Activated gamma-delta T cell (primary cell): ENCODE measurements at regions not wholly inside any gene's neighbourhood (a gene's known extent, or its start where the extent isn't known, plus 50 kb on each side); places are given as distances from the start of the nearest gene placed in this dataset.
"Not testable (repeated sequence)": the region's sequence is repeated elsewhere in the genome, so short reads cannot be mapped to it uniquely, and the experiment has no call there.

ENCODE experiments used
- DNase-seq: peaks from one replicate; lab custom pipeline; 2025; lab: John Stamatoyannopoulos, UW

GRCh38 chr10:42533866-42534265 lies 104.5 kb downstream of the ZNF33B start:
- DNase-seq = not testable (repeated sequence)

GRCh38 chr10:42532996-42533395 lies 105.4 kb downstream of the ZNF33B start:
- DNase-seq = no peak

- no peak for DNase-seq
Observed at GRCh38 chr10:42523098-42523497, 115.3 kb downstream of the ZNF33B start.

GRCh38 chr10:42519761-42520460 lies 118.5 kb downstream of the ZNF33B start:
- DNase-seq = no peak

DNA sequence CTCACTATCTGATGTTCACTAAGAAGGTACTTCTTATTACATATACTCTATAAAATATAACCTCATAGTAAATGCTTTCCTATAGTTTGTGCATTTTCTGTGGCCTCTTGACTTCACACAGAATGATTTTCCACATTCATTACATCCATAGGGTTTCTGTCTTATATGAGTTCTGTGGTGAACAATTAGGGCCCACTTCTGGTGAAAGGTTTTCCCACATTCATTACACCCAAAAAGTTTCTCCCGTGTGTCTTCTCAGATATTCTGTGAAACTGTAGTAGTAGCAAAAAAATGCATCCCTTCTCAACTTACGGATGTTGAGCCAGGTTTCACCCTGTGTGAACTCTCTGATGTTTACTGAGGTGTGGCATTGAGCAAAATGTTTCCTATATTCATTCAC lies 119.3 kb downstream of the ZNF33B start:
- DNase-seq = no peak

GRCh38 chr10:42513921-42514320 lies 124.4 kb downstream of the ZNF33B start:
- no peak for DNase-seq

DNA sequence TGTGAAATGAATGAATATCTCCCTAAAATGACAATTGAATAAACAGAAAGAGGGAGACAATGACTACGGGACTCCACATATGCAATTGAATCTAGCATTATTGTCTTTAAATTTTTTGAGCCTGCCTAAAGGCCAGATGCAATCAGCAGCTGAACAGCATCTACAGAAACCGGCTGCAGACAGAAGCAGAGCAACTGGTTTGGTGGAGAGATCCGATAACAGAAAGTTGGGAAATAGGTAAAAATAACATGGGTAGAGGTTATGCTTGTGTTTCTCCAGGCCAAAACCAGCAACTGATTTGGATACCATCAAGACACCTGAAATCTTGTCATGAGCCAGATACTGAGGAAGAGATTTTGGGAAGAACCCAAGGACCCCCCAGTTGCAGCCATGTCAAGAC lies 146.6 kb downstream of the ZNF33B start:
- no peak for DNase-seq

DNA sequence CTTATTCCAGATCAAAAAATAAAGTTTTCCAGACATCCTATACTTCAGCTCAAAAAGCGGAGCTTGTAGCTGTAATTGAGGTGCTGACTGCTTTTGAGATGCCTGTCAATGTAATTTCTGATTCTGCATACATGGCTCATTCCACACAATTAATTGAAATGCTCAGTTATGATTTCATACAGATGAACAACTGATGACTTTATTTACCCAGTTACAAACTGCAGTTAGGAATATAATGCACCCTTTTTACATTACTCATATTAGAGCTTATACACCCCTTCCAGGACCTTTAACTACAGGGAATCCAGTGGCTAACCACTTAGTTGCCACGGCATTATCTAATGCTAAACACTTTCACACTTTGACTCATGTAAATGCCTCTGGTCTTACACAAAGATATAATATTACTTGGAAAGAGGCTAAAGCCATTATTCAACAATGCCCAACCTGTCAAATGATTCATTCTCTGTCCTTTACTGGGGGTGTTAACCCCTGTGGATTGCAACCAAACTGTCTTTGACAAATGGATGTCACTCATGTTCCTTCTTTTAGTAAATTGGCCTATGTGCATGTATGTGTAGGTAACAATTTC lies 147.3 kb downstream of the ZNF33B start:
- DNase-seq = no peak

DNA sequence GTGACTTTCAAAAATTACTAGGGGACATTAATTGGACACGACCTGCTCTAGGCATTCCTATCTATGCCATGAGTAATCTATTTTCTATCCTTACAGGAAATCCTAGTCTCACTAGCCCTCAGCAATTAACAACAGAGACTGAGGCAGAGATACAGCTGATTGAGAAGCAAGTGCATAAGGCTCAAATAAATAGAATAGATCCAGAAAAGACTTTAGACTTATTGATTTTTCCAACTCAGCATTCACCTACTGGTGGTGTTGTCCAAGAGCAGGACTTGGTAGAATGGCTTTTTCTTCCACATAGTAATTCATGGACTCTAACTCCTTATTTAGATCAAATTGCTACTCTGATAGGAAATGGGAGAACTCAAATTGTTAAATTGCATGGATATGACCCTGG lies 148.0 kb downstream of the ZNF33B start:
- DNase-seq = no peak

- DNase-seq = no peak
Observed at GRCh38 chr10:42488416-42488815, 150.0 kb downstream of the ZNF33B start.

DNA sequence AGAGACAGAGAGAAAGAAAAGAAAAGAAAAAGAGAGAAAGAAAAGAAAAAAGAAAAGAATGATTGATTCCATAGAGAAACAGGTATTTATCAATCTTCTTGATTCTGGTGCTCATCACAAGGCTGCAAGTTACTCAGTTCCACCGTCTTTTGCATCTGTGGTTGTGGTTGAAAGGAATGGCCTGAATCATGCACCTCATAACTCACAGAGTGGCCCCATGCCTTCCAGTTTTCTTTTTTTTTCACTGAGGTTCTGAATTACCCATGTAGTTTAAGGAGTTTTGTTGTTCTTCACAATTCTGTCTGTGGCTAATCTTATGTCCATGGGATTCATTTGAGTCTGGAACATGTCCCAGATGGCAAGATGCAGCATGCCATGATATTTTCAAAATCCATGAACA lies 156.0 kb downstream of the ZNF33B start:
- DNase-seq = no peak

DNA sequence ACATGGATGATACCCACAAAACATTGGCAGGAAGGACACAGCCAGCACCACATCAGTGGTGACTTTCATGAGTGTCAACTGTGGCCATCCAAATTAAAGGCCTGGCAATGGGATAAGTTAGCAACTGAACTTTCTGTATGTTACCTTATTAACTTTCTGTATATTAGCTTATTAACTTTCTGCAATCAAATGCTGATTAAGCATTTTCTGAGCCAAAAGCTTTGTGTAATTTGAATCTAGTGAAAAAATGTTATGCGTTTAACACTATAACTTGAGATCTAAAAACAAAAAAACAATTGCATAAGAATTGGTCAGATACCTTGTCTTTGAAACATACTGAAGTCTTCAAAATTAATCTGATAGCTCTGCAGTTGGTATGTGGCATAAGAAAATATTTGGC lies 159.3 kb downstream of the ZNF33B start:
- DNase-seq = no peak

GRCh38 chr10:42477170-42477569 lies 161.2 kb downstream of the ZNF33B start:
- no peak for DNase-seq

GRCh38 chr10:42476101-42476500 lies 162.3 kb downstream of the ZNF33B start:
- no peak for DNase-seq

- DNase-seq = no peak
Observed at GRCh38 chr10:42475168-42476098, 162.9 kb downstream of the ZNF33B start.

DNA sequence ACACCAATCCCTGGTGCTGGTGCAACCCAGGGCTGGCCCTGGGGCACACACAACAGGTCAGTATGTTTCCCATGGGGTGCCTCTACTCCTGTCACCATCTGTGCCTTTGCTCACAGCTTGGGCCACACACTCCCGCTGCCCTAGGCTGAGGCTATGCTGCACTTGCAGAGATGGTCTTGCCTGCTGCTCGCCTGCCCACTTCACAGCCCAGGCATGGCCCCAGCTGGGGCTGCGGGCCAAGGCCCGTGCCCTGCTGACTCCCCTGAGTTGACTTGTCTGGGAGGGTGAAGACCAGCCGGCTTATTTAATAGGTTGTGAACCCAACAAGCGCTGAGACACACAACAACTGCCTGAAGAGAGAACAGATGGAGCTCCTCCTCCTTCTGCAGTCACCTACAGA lies 184.1 kb downstream of the ZNF33B start:
- DNase-seq = no peak

GRCh38 chr10:42431095-42431494 lies 207.3 kb downstream of the ZNF33B start:
- DNase-seq = no peak

GRCh38 chr10:42428534-42428933 lies 209.8 kb downstream of the ZNF33B start:
- DNase-seq = no peak

DNA sequence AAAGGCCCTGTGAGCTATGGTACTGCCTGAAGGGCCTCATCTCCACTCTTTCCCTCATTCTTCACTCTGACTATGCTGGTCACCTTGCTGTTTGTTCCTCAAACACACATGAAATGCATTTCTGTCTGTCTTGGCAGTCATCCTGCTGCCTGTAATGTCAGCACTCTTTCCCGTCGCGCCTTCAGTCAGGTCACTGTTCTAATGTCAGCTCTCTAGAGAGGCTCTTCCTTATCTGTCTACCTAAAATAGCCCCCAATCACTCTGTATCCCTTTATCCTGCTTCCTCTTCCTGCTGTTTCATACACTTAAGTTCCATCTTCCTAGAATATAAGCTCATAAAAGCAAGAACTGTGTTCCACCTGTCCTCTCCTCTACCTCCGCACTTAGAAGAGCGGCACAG lies 215.5 kb downstream of the ZNF33B start:
- no peak for DNase-seq

DNA sequence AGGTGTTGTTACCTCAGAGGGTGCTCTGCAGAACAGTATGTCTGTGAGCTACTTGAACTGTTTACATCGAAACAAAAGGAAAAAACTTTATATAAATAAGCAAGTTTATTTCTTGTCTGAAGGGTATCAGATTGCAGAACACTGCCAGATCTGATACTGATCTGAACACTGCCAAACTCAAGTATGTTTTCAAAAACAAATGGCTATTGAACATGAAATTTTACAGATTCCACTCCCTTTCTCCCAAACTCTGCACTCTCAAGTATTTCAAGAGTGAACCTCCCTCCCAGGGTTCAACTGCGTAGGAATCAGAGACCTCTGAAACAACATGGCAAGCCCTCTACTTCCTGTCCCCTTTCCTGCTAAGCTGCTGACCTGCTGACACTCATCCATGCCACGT lies 216.6 kb downstream of the ZNF33B start:
- no peak for DNase-seq

GRCh38 chr10:42419789-42420188 lies 218.6 kb downstream of the ZNF33B start:
- no peak for DNase-seq

DNA sequence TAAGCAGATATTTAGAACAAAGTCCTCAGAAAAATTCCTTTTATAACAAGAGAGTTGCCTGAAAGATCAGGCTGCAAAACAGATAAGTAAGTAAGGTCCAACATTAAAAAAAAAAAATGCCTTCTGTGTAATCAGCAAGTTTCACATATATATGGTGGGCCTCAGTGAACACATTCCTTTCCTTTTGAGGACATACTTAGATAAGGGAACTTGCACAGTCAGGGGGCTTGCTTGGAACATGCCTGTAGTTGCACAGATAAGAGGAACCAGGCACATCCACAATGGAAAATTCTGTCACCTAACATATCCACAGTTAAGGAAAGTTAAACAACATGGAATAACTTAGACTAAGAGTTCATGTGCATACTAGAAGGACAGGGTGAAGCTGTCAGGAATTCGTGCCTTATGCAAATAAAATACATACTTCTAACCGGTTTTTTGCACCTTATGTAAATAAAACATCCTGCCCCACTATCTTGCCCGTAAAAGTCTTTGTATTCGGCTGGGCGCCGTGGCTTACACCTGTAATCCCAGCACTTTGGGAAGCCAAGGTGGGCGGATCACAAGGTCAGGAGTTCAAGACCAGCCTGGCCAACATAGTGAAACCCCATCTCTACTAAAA lies 257.3 kb downstream of the ZNF33B start:
- DNase-seq = no peak
